Uterus (tissue), 3 donors: ENCODE measurements at regions not wholly inside any gene's neighbourhood (a gene's known extent, or its start where the extent isn't known, plus 50 kb on each side); places are given as distances from the start of the nearest gene placed in this dataset.

ENCODE experiments used
- DNase-seq, 2 donors: peaks; one replicate each; pipeline ENCODE4 v3.0.0-alpha.2; 2019 to 2020
- H3K27ac ChIP-seq, 2 donors: fragments of 200-600 bp; sonication (generic); 1 replicate in 1 of 2; 2 replicates in 1 of 2; pipeline ENCODE4 v1.5.1; 2016 to 2018
- H3K27me3 ChIP-seq, 2 donors: fragments of 200-600 bp; sonication (generic); one replicate each; pipeline ENCODE4 v1.5.1; 2018 to 2019; ENCODE audit warnings: control low read depth in 1 of 2
- H3K36me3 ChIP-seq, 2 donors: fragments of 200-600 bp; sonication (generic); one replicate each; pipeline ENCODE4 v1.5.1; 2019; ENCODE audit warnings: control low read depth in 1 of 2
- H3K4me1 ChIP-seq, 2 donors: fragments of 200-600 bp; sonication (generic); one replicate each; pipeline ENCODE4 v1.5.1; 2018 to 2019; ENCODE audit warnings: control low read depth in 1 of 2
- H3K4me3 ChIP-seq, 2 donors: fragments of 200-600 bp; sonication (generic); 1 replicate in 1 of 2; 2 replicates in 1 of 2; pipeline ENCODE4 v1.5.1; 2018 to 2019; ENCODE audit warnings: mild to moderate bottlenecking in 1 of 2
- H3K9me3 ChIP-seq, 2 donors: fragments of 200-600 bp; sonication (generic); one replicate each; pipeline ENCODE4 v1.5.1; 2019; ENCODE audit warnings: control low read depth in 1 of 2
- CTCF ChIP-seq, 4 experiments: fragments of 200-600 bp in 2 of 4; fragments of 450-650 bp in 2 of 4; sonication (generic) in 2 of 4; IDR thresholded peaks; one replicate each; pipeline ENCODE4 v1.5.1; 2016 to 2019; ENCODE audit warnings: antibody characterized with exemption in 4 of 4, mild to moderate bottlenecking in 2 of 4, moderate library complexity in 1 of 4
- POLR2A ChIP-seq, 2 donors: fragments of 450-650 bp; IDR thresholded peaks; one replicate each; pipeline ENCODE4 v1.6.1; 2016; ENCODE audit warnings: antibody characterized with exemption in 2 of 2, mild to moderate bottlenecking in 1 of 2, moderate library complexity in 1 of 2
- intact Hi-C: fragments of 100-400 bp; cut with DNase I; formaldehyde crosslinking; loops from one replicate; pipeline ENCODE4 v1.15.1; 2023; ENCODE audit warnings: low total_unique reads
- donor health status: DM: yes; HTN: yes; CAD: no.

- Histone ChIP-seq H3K9me3 (no peaks in the 10 kb centered on the region), H3K36me3 (no peaks in the 10 kb centered on the region), H3K4me3 (no peak overlapping the region), H3K4me1 (no peaks in the 10 kb centered on the region), H3K27me3 (no peaks in the 10 kb centered on the region), H3K27ac (no peak overlapping the region)
- no peak for DNase-seq
- intact Hi-C loops: no loop called here
- TF ChIP-seq POLR2A (IDR thresholded peaks at IDR 0.05) (no peak), CTCF (IDR thresholded peaks at IDR 0.05) (no peak)
Measured at GRCh38 chr22:44586351-44586990, 88.4 kb upstream of the RTL6 start.

GRCh38 chr22:44585559-44586350 is 87.7 kb upstream of the RTL6 start:
- Histone ChIP-seq H3K4me1 (no peaks in the 10 kb centered on the region), H3K4me3 (no peak overlapping the region), H3K27me3 (no peaks in the 10 kb centered on the region), H3K9me3 (no peaks in the 10 kb centered on the region), H3K27ac (no peak overlapping the region), H3K36me3 (no peaks in the 10 kb centered on the region)
- TF ChIP-seq CTCF (IDR thresholded peaks at IDR 0.05): no peak
- no peak for TF ChIP-seq POLR2A (IDR thresholded peaks at IDR 0.05)
- intact Hi-C loops: no loop called here
- peak in 1 of 2 donors; percentile 11 for DNase-seq

GRCh38 chr22:44584256-44584902 is 86.3 kb upstream of the RTL6 start:
- Histone ChIP-seq H3K27me3 (no peaks in the 10 kb centered on the region), H3K4me1 (no peaks in the 10 kb centered on the region), H3K9me3 (no peaks in the 10 kb centered on the region), H3K36me3 (no peaks in the 10 kb centered on the region), H3K27ac (no peak overlapping the region), H3K4me3 (no peak overlapping the region)
- intact Hi-C loops: no loop called here
- no peak for TF ChIP-seq CTCF (IDR thresholded peaks at IDR 0.05)
- TF ChIP-seq POLR2A (IDR thresholded peaks at IDR 0.05): no peak
- DNase-seq: peak; percentile 12 to 14

GRCh38 chr22:44583854-44584253 is 85.8 kb upstream of the RTL6 start:
- TF ChIP-seq POLR2A (IDR thresholded peaks at IDR 0.05) (no peak), CTCF (IDR thresholded peaks at IDR 0.05) (no peak)
- Histone ChIP-seq H3K4me1 (no peaks in the 10 kb centered on the region), H3K9me3 (no peaks in the 10 kb centered on the region), H3K4me3 (no peak overlapping the region), H3K36me3 (no peaks in the 10 kb centered on the region), H3K27me3 (no peaks in the 10 kb centered on the region), H3K27ac (no peak overlapping the region)
- intact Hi-C loops: no loop called here
- DNase-seq: peak; percentile 8 to 9
